H9 (cell line): ENCODE measurements at regions not wholly inside any gene's neighbourhood (a gene's known extent, or its start where the extent isn't known, plus 50 kb on each side); places are given as distances from the start of the nearest gene placed in this dataset.

Source experiments
- DNase-seq: peaks from one replicate; pipeline ENCODE4 v3.0.0-alpha.2; 2017
- H2AFZ ChIP-seq: one replicate; pipeline ENCODE4 v1.6.1; 2013; ENCODE audit warnings: mild to moderate bottlenecking, low read length, control low read depth, moderate library complexity
- H2AK5ac ChIP-seq: 2 replicates; pipeline ENCODE4 v1.6.1; 2013; ENCODE audit warnings: low read length, control low read depth, mixed read lengths; ENCODE audit not compliant: insufficient read length
- H2BK120ac ChIP-seq: one replicate; pipeline ENCODE4 v1.6.1; 2013; ENCODE audit warnings: low read depth, mild to moderate bottlenecking, low read length, control low read depth, inconsistent platforms; ENCODE audit not compliant: poor library complexity, severe bottlenecking
- H2BK12ac ChIP-seq: 2 replicates; pipeline ENCODE4 v1.6.1; 2013; ENCODE audit warnings: low read length, control low read depth, mixed read lengths, low read depth; ENCODE audit not compliant: insufficient read length
- H2BK15ac ChIP-seq: 2 replicates; pipeline ENCODE4 v1.6.1; 2013; ENCODE audit warnings: low read depth, low read length, control low read depth
- H2BK20ac ChIP-seq: one replicate; pipeline ENCODE4 v1.6.1; 2013; ENCODE audit warnings: low read depth, mild to moderate bottlenecking, low read length, control low read depth, inconsistent platforms; ENCODE audit not compliant: poor library complexity, severe bottlenecking
- H2BK5ac ChIP-seq: 2 replicates; pipeline ENCODE4 v1.6.1; 2013; ENCODE audit warnings: low read length, control low read depth, mixed read lengths; ENCODE audit not compliant: insufficient read length
- H3K14ac ChIP-seq: 2 replicates; pipeline ENCODE4 v1.6.1; 2013; ENCODE audit warnings: low read length, control low read depth; ENCODE audit not compliant: insufficient read depth
- H3K18ac ChIP-seq: 2 replicates; pipeline ENCODE4 v1.6.1; 2013; ENCODE audit warnings: low read depth, mild to moderate bottlenecking, mixed read lengths, low read length, control low read depth; ENCODE audit not compliant: insufficient read length
- H3K23ac ChIP-seq: 2 replicates; pipeline ENCODE4 v1.6.1; 2013; ENCODE audit warnings: low read length, control low read depth, mixed read lengths, low read depth; ENCODE audit not compliant: insufficient read length
- H3K23me2 ChIP-seq: 2 replicates; pipeline ENCODE4 v1.6.1; 2013; ENCODE audit warnings: low read depth, mild to moderate bottlenecking, mixed read lengths, low read length, control low read depth; ENCODE audit not compliant: insufficient read length, poor library complexity, severe bottlenecking
- H3K27ac ChIP-seq: 2 replicates; pipeline ENCODE4 v1.5.1; 2013; ENCODE audit warnings: low read length, control low read depth, mixed read lengths, low read depth; ENCODE audit not compliant: insufficient read length
- H3K27me3 ChIP-seq: 2 replicates; pipeline ENCODE4 v1.6.1; 2013; ENCODE audit warnings: low read length, control low read depth, inconsistent platforms; ENCODE audit not compliant: insufficient read depth
- H3K4ac ChIP-seq: 2 replicates; pipeline ENCODE4 v1.6.1; 2013; ENCODE audit warnings: low read depth, mild to moderate bottlenecking, control low read depth, inconsistent platforms, low read length, moderate library complexity
- H3K4me1 ChIP-seq: 2 replicates; pipeline ENCODE4 v1.6.1; 2013; ENCODE audit warnings: low read length, control low read depth, inconsistent platforms; ENCODE audit not compliant: insufficient read depth
- H3K4me2 ChIP-seq: 2 replicates; pipeline ENCODE4 v1.6.1; 2013; ENCODE audit warnings: low read length, control low read depth, mixed read lengths; ENCODE audit not compliant: insufficient read length, insufficient read depth
- H3K56ac ChIP-seq: 2 replicates; pipeline ENCODE4 v1.6.1; 2013; ENCODE audit warnings: low read depth, mild to moderate bottlenecking, mixed read lengths, low read length, control low read depth; ENCODE audit not compliant: insufficient read length
- H3K79me1 ChIP-seq: 2 replicates; pipeline ENCODE4 v1.6.1; 2013; ENCODE audit warnings: low read depth, mild to moderate bottlenecking, moderate library complexity, low read length, control low read depth, inconsistent platforms; ENCODE audit not compliant: insufficient read depth, poor library complexity, severe bottlenecking
- H3K79me2 ChIP-seq: 2 replicates; pipeline ENCODE4 v1.6.1; 2013; ENCODE audit warnings: low read length, control low read depth, inconsistent platforms; ENCODE audit not compliant: insufficient read depth
- H3K9ac ChIP-seq: 2 replicates; pipeline ENCODE4 v1.6.1; 2013; ENCODE audit warnings: low read length, control low read depth, mixed read lengths; ENCODE audit not compliant: insufficient read length; ENCODE audit errors: extremely low read depth
- H3K9me3 ChIP-seq: one replicate; pipeline ENCODE4 v1.6.1; 2013; ENCODE audit warnings: low read depth, low read length, inconsistent platforms; ENCODE audit not compliant: control insufficient read depth
- H3T11ph ChIP-seq: one replicate; pipeline ENCODE4 v1.6.1; 2013; ENCODE audit warnings: mild to moderate bottlenecking, low read length, control low read depth, inconsistent platforms
- H4K20me1 ChIP-seq: one replicate; pipeline ENCODE4 v1.6.1; 2013; ENCODE audit not compliant: control insufficient read depth, insufficient read length, insufficient read depth
- H4K5ac ChIP-seq: 2 replicates; pipeline ENCODE4 v1.6.1; 2013; ENCODE audit warnings: low read depth, mild to moderate bottlenecking, mixed read lengths, low read length, control low read depth; ENCODE audit not compliant: insufficient read length
- H4K8ac ChIP-seq: replicated peaks from 2 replicates; pipeline ENCODE4 v1.6.1; 2013; ENCODE audit warnings: low read length, control low read depth, mixed read lengths, low read depth; ENCODE audit not compliant: insufficient read length
- H4K91ac ChIP-seq: 2 replicates; pipeline ENCODE4 v1.6.1; 2013; ENCODE audit warnings: low read depth, mild to moderate bottlenecking, moderate library complexity, mixed read lengths, low read length, control low read depth; ENCODE audit not compliant: insufficient read length
- H3K27ac Mint-ChIP-seq, 3 experiments: 2 replicates in 2 of 3; 3 replicates in 1 of 3; pipeline ENCODE4 v1.8.0; 2020 to 2021; ENCODE audit warnings: mixed read lengths in 3 of 3, mild to moderate bottlenecking in 1 of 3, moderate library complexity in 1 of 3
- H3K27me3 Mint-ChIP-seq: 2 replicates; pipeline ENCODE4 v1.8.0; 2021; ENCODE audit warnings: low read depth, mild to moderate bottlenecking, moderate library complexity, mixed read lengths
- H3K36me3 Mint-ChIP-seq, 3 experiments: 2 replicates in 2 of 3; 3 replicates in 1 of 3; pipeline ENCODE4 v1.8.0; 2020 to 2021; ENCODE audit warnings: low read depth in 3 of 3, mixed read lengths in 3 of 3; ENCODE audit not compliant: insufficient read depth in 1 of 3
- H3K4me1 Mint-ChIP-seq, 2 experiments: 2 replicates each; pipeline ENCODE4 v1.8.0; 2020; ENCODE audit warnings: mixed read lengths in 2 of 2
- H3K4me3 Mint-ChIP-seq, 2 experiments: 2 replicates in 1 of 2; 3 replicates in 1 of 2; pipeline ENCODE4 v1.8.0; 2020 to 2021; ENCODE audit warnings: mild to moderate bottlenecking in 2 of 2, mixed read lengths in 2 of 2, moderate library complexity in 1 of 2
- H3K9me3 Mint-ChIP-seq, 2 experiments: 2 replicates in 1 of 2; 3 replicates in 1 of 2; pipeline ENCODE4 v1.8.0; 2020; ENCODE audit warnings: mild to moderate bottlenecking in 2 of 2, mixed read lengths in 2 of 2, moderate library complexity in 1 of 2
- CTCF ChIP-seq: fragments of 200-600 bp; sonication (generic); conservative IDR thresholded peaks from 3 replicates; pipeline ENCODE4 v1.8.0; 2021; ENCODE audit warnings: antibody characterized with exemption, mild to moderate bottlenecking
- WGBS: extraction: QIAGEN DNeasy Blood & Tissue Kit; methylation state at CpG from one replicate; pipeline ENCODE4 v1.1.7; 2013; ENCODE audit warnings: missing lambda C conversion rate, low lambda C conversion rate, mixed read lengths; ENCODE audit not compliant: insufficient read length; ENCODE audit errors: extremely low coverage; 5-methylcytosine and 5-hydroxymethylcytosine counted together

GRCh38 chr11:115944596-115944995 is 440.4 kb upstream of the CADM1 start:
- no peak overlapping the region for H3K9ac ChIP-seq
- no peaks in the 10 kb centered on the region for H3K9me3 ChIP-seq
- Mint-ChIP-seq H3K4me3 (no peak overlapping the region), H3K4me1 (0 out of 4 replicates have a peak, but pooled peaks cover 0 to 4% of the 10 kb centered on the region in 2 experiments), H3K27me3 (peaks cover 44% of the 10 kb centered on the region), H3K27ac (no peak overlapping the region), H3K9me3 (peaks cover under 1 to 3% of the 10 kb centered on the region in 2 experiments; a peak in 3 of 5 replicates), H3K36me3 (no peaks in the 10 kb centered on the region)
- no peak overlapping the region for H3T11ph ChIP-seq
- H3K79me2 ChIP-seq: no peaks in the 10 kb centered on the region
- no peak overlapping the region for H3K4ac ChIP-seq
- no peak overlapping the region for H3K23ac ChIP-seq
- H3K4me1 ChIP-seq: no peaks in the 10 kb centered on the region
- no peaks in the 10 kb centered on the region for H3K23me2 ChIP-seq
- no peak overlapping the region for H2AFZ ChIP-seq
- H2BK12ac ChIP-seq: no peak overlapping the region
- no peak overlapping the region for H2BK120ac ChIP-seq
- H4K5ac ChIP-seq: no peak overlapping the region
- no peaks in the 10 kb centered on the region for H4K20me1 ChIP-seq
- H3K14ac ChIP-seq: no peak overlapping the region
- no peak overlapping the region for H2BK15ac ChIP-seq
- H3K56ac ChIP-seq: no peak overlapping the region
- no peaks in the 10 kb centered on the region for H3K27me3 ChIP-seq
- H2BK20ac ChIP-seq: no peak overlapping the region
- H3K18ac ChIP-seq: no peak overlapping the region
- no peak overlapping the region for H2BK5ac ChIP-seq
- no peak overlapping the region for H3K27ac ChIP-seq
- no peak overlapping the region for H4K8ac ChIP-seq
- TF ChIP-seq CTCF: no peak
- H3K79me1 ChIP-seq: no peaks in the 10 kb centered on the region
- DNase-seq: no peak
- no peak overlapping the region for H4K91ac ChIP-seq
- H3K4me2 ChIP-seq: no peak overlapping the region
- H2AK5ac ChIP-seq: no peak overlapping the region
- no CpG with 5 or more reads among the region's 8 CpGs for WGBS
